Activated CD4-positive, alpha-beta T cell treated with anti-CD3 and anti-CD28 coated beads, Interleukin-2, amount 50 U/mL, for 48 hours (primary cell): ENCODE measurements at regions not wholly inside any gene's neighbourhood (a gene's known extent, or its start where the extent isn't known, plus 50 kb on each side); places are given as distances from the start of the nearest gene placed in this dataset.

Source experiments
- DNase-seq, 2 experiments: peaks; one replicate each; pipeline ENCODE4 v3.0.0-alpha.2; 2020

DNA sequence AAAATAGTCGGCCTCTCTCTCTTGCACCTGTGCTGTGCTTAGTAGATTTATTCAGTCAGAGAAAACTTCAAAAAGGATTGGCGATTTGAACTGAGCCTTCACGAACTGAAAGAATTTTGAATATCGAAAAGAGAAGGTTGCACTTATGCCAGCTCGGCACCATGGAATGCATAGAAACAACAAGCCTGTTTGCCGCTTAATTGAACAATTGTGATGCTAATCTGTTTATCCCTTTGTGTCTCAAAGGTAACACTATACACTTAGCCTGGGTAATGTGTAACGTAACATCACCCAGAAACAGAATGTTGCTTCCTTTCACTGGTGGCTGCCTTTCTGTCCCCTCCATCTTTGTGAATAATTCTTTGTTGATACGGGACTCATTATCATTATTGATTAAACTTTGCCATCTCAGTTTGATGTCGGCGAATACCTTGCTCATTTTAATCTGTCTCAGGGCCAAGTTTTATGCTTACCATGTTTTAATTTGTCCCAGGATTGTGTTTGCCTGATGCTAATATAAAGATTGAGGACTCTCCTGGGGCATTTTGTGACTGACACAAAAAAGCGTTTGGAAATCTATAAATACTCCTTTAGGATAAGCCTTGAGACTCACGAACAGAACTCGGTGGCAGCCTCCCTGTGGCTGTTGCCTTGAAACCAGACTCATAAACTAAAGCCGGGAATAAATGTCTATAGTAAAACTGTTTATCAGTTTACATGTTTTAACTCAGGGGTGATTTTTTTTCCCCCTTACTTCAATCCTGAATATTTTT is 400.5 kb downstream of the RAPGEF2 start:
- no peak for DNase-seq

GRCh38 chr4:159504684-159505083 is 401.8 kb downstream of the RAPGEF2 start:
- DNase-seq = no peak

GRCh38 chr4:159505266-159505975 is 402.5 kb downstream of the RAPGEF2 start:
- DNase-seq = no peak

GRCh38 chr4:159506801-159507517 is 404.1 kb downstream of the RAPGEF2 start:
- no peak for DNase-seq

- DNase-seq = no peak
These were observed 406.1 kb downstream of the RAPGEF2 start for GRCh38 chr4:159508917-159509500.

GRCh38 chr4:159512348-159512747 is 409.5 kb downstream of the RAPGEF2 start:
- no peak for DNase-seq

GRCh38 chr4:159515314-159516025 is 412.6 kb downstream of the RAPGEF2 start:
- DNase-seq = no peak

- no peak for DNase-seq
These were observed 413.8 kb downstream of the RAPGEF2 start for GRCh38 chr4:159516556-159517140.

DNA sequence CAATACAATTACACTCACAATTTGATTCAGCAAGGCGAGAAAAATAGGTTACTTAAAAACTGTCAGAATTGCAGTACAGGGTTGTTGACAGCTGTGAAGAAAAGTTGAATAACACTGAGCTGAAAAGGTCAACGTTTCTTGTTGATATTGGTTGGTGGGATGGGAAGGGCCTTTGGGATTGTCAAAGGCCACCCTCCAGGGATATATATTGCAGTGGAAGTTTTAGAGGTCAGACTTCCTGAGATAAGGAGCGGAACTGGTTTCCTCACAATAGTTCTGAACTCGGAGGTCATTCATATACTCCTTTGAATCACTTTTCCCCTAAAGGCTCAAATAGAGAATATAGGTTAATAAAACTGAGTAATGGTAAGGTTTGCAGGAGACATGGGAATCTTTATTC is 417.2 kb downstream of the RAPGEF2 start:
- DNase-seq = no peak

DNA sequence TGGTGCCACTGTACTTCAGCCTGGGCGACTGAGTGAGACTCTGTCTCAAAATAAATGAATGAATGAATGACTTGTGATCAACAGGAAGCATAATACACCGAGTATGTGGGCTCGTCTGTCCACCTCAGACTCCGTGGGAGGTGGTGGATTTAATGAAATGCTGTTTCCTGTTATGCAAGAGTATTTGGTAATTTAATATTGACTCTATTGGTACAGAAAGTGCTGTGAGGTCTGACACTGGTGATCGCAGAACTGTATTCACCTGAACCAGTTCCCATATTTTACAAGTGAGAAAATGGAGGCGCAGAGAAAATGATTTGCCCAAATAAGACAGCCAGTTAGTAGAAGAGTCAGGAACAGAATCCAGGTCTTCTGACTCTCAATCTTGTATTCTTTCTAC is 423.3 kb downstream of the RAPGEF2 start:
- DNase-seq = no peak

DNA sequence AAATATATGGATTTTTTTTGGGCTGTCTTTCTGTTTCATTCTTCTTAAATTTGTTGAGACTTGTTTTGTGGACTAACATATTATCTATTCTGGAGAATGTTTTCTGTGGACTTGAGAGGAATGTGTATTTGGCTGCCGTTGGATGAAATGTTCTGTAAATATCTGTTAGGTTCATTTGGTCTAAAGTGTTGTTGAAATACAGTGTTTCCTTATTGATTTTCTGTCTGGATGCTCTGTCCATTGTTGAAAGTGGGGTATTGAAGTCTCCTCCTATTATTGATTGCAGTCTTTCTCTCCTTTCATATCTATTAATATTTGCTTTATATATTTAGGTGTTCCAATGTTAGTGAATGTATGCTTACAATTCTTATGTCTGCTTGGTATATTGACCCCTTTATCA is 431.8 kb downstream of the RAPGEF2 start:
- no peak for DNase-seq

DNA sequence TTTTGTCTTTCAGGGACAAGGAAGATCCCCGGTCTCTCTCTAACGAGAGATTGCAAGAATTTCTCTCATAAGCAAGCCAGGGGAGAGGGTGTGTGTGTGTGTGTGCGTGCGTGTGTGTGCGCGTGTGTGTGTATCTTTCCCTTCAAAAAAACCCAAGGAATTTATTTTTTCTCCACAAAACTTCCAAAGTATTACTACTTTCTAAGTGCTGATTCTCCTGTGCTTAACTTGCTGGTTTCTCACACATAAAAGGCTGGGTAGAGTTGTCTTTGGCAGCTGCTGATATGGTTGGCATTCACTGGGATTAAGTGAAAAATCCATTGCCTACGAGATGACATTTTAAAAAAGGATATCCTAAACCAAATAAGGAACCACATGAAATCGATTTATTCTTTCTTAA is 435.7 kb downstream of the RAPGEF2 start:
- DNase-seq = no peak

DNA sequence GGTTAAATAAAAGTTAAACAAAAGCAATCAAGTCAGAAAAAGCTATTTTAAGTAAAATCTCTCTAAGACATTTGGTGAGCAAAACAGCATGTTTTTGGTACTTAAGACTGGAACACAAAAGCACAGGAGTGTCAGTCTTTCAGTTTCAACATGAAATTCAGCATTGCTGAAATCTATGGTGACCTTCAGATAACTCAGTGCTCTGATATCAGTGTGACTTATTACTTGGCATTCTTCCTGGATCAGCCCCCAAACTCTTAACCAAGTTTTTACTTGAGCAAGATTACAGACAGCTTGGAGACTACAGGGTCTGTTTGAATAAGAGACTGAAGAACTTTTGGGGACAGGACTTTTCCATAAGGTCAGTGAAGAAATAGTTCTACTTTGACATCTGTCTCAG is 437.2 kb downstream of the RAPGEF2 start:
- DNase-seq = no peak

- DNase-seq = no peak
These were observed 437.6 kb downstream of the RAPGEF2 start for GRCh38 chr4:159540501-159540900.

GRCh38 chr4:159541143-159541542 is 438.3 kb downstream of the RAPGEF2 start:
- DNase-seq = no peak

DNA sequence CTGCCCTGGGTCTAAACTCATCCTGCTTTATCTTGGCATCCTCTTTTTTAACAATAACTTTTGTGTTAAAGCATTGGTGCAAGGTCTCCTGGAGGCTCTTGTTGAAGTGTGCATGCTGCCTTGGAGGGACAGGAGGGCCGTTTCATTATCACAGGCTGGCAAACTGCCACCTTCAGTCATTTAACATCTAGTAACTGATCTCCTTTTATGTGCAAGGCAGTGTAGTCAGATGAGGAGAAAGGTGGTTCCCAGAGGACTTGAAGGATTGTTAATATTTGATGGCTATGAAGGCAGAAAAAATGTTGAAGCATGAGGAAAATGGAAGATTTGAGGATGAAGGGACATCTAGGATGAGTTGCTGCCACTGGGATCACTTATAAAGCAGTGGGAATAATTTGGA is 439.4 kb downstream of the RAPGEF2 start:
- DNase-seq = no peak

DNA sequence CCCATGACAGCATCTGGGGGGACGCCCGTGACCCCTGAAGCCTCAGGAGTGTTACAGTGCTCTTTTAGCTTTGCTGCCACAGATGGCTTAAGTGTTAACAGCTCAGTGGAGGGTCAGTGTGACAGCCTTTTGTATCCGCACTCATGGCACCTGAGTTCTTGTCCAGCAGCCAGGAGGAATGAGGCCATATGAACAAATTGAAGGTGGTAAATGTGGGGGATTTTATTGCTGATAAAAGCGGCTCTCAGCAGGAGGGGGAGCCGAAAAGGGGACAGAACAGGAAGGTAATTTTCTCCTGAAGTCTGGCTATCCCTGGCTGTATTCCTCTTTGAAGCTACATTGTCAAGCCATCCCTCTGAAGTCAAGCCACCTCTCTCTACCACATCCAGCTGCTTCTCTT is 441.0 kb downstream of the RAPGEF2 start:
- no peak for DNase-seq

DNA sequence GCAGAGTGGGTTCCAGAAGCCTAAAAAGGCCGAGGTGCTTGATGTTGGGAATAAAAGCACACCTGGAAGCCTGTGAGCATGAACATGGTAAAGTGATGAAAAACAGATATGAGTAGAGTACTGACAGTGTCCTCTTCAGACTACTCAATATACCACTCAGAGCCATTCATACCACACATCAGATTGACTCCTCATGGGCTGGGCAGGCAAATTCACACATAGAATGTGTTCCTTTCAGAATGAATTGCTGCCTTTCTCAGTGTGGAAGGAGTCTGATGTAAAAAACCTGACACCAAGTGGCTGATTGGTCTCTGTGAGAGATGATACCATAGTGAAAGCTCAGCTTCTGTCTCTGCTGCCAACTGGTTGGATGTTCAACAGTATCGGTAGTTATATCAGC is 442.7 kb downstream of the RAPGEF2 start:
- no peak for DNase-seq

GRCh38 chr4:159547645-159548308 is 444.9 kb downstream of the RAPGEF2 start:
- no peak for DNase-seq

DNA sequence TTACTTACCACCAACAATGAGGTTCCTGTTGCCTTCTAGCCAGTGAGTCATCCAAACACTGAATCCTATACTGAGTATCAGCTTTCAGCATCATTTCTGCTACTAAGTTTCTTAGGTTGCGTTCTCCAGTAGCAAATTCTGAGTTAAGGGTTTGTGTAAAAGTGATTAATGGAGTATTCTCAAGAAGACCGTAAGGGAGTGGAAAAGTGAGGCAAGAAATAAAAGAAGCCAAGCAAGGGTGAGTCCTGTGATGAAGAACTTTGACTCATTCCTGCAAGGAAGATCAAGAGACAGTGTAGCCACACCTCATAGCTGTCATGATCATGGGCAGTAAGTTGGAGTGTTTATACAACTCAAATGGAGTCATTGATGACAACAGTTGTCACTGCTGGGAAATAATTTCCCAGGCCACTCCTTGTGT is 446.2 kb downstream of the RAPGEF2 start:
- DNase-seq = no peak

DNA sequence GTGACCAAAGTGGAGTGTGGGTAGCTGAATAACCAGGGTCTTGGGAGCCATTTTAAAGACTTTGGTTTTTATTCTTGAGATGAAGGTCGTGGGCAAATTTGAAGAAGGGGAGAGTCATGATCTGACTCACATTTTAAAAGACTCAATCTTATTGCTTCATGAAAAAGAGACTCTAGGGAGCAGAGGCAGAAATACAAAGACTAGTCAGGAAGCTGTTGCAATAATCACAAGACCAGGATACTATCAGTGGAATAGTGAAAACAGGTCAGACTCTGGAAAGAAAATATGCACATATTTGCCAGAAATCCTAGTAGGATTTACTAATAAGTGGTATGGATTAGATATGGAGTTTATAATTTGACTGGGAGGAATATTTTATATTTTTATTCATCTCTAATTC is 448.4 kb downstream of the RAPGEF2 start:
- DNase-seq = no peak
